ENCODE measurements at regions not wholly inside any gene's neighbourhood (a gene's known extent, or its start where the extent isn't known, plus 50 kb on each side); places are given as distances from the start of the nearest gene placed in this dataset.

DNA sequence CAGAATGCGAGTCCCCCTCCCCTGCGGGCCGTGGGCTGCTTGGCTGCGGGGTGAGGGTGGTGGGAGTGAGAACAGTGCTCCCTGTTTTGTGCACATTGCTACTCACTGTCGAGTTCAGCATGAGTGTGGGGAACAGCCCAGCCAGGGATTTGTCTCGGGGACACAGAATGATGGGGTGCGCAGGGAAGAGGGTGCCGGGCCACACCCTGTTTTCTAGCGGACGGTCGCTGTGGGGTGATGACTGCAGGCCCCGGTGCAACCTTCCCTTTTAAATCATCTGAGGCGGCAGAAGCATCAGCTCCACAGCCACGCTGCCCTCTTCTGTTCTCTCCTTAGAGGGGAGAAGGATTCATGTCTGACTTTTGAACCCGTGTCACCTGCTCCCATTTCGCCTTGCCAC lies 1051.2 kb downstream of the TBC1D22A start:
- no peak for DNase-seq (ENCODE audit: low spot score)

- DNase-seq (ENCODE audit: low spot score), result no peak
Measured at GRCh38 chr22:47811971-47812370, 1049.5 kb downstream of the TBC1D22A start.

DNA sequence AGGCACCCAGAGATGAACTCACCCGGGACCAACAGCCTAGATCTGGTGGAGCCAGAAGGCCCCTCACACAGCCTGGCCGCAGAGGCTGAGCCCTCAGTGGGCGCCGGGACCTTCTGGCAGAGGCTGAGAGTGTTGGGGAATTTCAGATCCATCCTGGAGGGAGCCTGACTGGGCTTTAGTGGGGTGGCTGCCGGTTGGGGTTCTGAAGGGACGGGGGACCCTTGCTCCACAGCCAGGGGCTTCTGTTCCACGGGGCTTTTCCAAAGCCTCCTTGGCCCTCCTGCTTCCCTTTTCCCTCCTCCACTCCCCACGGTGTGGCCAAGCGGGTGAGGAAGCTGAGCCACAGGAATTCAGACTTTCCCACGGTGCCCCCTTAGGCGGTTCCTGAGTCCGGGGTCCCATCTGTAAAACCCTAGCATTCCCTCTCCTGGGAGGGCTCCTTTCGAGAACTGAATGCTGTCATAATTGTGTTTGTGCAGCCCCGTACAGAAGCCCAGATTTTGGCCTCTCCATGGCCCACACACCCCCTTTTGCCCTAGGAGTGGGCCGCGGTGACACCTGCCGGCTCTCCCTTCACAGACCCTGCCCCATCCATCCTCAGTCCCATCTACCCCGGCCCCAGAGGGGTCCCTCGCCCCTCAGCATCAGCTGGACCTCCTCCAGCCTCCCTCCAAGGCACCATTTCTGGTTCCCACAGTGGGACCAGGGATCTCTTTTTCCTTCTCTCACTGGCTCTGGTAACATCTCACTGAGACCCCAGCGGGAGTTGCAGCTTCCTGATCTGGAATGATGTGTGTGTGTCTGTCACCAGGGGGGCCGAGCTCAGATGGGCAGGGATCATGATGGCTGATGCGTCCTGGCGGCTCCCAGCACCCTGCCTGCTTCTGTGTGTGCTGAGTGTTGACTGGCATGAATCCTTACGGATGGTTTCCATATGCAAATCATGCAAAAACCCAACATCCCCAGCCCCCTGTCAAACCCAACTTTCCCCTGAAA lies 1048.4 kb downstream of the TBC1D22A start:
- DNase-seq (ENCODE audit: low spot score), result no peak

DNA sequence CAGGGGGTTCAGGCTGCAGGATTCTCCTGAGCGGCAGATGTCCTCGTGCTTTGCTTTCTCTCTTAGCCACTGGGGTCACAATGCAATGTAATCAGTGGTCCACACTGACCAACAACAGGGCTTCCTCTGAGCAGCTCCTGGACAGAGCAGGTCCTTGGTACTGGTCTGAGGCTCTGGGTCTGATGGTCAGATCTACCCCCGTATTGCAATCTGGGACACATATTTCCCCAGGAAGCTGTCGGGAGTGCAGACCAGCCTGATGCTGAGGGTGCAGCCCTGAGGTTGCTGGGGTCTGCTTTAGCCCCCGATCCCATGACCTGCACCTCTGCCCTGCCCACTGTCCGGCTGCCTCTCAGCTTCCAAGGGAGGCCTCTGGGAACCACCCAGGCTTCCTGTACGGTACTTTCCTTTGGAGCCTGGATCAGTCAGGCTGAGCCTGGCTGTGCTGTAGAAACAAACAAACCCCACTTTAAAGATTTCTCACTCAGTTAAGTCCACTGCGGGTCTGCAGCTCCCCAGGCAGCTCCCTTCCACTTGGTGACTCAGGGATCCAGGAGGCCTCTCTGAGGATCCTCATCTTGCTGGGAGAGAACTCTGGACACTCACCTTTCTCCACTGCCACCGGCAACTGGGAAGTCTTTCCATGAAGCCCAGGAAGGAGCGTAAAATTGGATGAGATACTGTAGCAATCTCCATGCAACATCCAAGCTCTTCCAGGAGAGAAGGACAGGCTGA lies 1046.6 kb downstream of the TBC1D22A start:
- DNase-seq (ENCODE audit: low spot score), result no peak

GRCh38 chr22:47808236-47808635 lies 1045.8 kb downstream of the TBC1D22A start:
- DNase-seq (ENCODE audit: low spot score), result no peak

DNA sequence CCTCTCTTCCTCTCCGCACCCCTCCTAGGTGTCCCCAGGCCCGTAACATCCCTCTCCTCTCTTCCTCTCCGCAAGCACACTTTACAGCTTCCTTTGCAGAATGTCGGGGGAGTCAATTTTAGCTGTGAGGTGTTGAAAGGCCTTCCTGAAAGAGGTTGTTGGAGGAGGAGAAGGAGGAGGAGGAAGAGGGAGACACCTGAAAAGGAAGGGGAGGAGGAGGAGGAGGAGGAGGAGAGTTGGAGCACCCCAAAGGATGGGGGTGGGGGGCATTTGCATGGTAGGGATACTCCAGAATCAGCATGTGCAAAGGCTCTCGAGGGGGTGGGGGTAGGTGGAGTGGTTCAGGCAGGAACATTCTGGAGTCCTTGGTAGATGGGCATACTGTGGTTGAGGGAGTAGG lies 1045.1 kb downstream of the TBC1D22A start:
- no peak for DNase-seq (ENCODE audit: low spot score)

GRCh38 chr22:47806894-47807293 lies 1044.4 kb downstream of the TBC1D22A start:
- DNase-seq (ENCODE audit: low spot score), result no peak

GRCh38 chr22:47805394-47805935 lies 1043.0 kb downstream of the TBC1D22A start:
- DNase-seq (ENCODE audit: low spot score), result no peak

- DNase-seq (ENCODE audit: low spot score), result no peak
Measured at GRCh38 chr22:47804281-47804680, 1041.8 kb downstream of the TBC1D22A start.

DNA sequence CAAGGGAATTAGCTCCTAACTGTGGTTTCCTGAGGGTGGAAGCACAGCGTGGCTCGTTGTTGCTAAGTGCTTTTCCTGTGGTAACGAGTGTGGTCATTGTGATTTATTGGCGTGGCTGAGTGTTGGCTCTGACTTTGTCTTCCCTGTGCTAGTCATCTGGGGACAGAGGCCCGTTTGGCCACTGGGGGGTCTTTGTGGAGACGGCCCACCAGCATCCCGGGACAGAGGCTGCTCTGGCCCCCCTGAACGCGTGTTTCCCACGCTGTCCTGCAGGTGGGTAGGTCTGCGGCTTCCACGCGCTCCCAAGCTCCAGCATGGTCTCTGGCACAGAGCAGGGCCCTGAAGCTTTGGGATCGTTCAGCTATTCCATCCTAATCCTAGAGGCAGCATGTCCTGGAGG lies 1040.0 kb downstream of the TBC1D22A start:
- DNase-seq (ENCODE audit: low spot score), result no peak

GRCh38 chr22:47801541-47802245 lies 1039.2 kb downstream of the TBC1D22A start:
- DNase-seq (ENCODE audit: low spot score), result no peak

- DNase-seq (ENCODE audit: low spot score), result no peak
Measured at GRCh38 chr22:47798229-47798628, 1035.8 kb downstream of the TBC1D22A start.

GRCh38 chr22:47797342-47797945 lies 1035.0 kb downstream of the TBC1D22A start:
- no peak for DNase-seq (ENCODE audit: low spot score)

DNA sequence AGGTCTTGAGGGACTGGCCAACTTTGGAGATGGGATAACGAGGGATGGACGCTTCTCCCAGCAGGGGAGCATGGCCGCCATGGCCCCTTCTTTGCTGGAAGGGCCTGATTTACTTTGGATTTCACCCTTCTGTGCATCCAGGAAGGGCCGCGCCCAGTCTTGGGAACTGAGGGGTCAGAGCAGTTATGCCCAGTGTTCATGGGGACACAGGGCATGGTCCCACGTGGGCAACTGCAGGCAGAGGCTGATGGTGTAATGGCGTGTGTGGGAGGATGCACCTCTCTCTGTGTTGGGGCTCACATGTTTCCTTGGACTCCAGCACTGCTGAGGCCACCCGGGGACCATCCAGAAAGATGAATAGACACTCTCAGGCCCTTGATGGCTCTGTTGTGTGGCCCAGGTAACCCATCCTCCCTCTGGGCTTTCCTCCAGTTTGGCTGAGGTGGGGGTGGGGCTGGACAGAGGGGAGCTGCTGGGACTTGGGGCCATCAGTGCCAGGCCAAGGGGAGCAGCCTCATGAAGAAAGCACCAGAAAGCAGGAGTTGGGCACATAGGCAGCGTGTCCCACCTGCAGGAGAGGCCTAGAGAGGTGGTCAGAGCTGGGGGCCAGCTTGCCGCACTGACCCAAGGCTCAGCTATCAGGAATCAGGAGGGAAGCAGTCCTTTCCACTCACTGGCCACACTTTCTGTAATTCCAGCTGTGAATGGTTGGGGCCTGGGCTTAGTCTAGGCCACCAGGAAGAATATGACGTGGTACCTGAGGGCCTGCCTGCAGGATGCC lies 1033.9 kb downstream of the TBC1D22A start:
- DNase-seq (ENCODE audit: low spot score), result no peak

- DNase-seq (ENCODE audit: low spot score), result no peak
Measured at GRCh38 chr22:47795477-47796127, 1033.2 kb downstream of the TBC1D22A start.

GRCh38 chr22:47794851-47795250 lies 1032.4 kb downstream of the TBC1D22A start:
- no peak for DNase-seq (ENCODE audit: low spot score)

GRCh38 chr22:47793304-47794101 lies 1031.1 kb downstream of the TBC1D22A start:
- DNase-seq (ENCODE audit: low spot score), result no peak

DNA sequence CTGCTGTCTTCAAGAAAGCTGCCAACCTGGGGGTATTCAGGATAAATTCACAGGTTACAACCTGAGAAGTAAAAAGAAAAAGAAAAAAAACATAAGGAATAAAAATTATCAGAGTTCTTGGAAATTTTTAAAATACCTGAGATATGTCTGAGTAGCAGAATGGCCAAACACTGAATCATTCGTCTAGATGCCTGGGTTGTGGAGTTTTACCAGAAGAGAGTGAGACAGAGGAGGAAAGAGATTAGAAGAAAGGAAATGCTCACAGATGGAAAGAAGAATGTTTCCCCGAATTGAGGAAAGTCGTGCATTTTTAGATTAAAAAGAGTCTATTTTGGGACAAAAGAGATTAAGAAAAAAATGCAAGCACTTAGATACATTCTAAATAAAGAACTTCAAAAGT lies 1026.7 kb downstream of the TBC1D22A start:
- no peak for DNase-seq (ENCODE audit: low spot score)

- peak; percentile 4 for DNase-seq (ENCODE audit: low spot score)
Measured at GRCh38 chr22:47788461-47788860, 1026.0 kb downstream of the TBC1D22A start.
